RWPE2 (cell line): ENCODE measurements at regions not wholly inside any gene's neighbourhood (a gene's known extent, or its start where the extent isn't known, plus 50 kb on each side); places are given as distances from the start of the nearest gene placed in this dataset.

Experiments used
- ATAC-seq: fragments of 200-7000 bp; cut with Tn5 transposase; 3 replicates; pipeline ENCODE4 v1.9.1; 2021; ENCODE audit warnings: low read depth
- DNase-seq: peaks from one replicate; pipeline ENCODE4 v3.0.0-alpha.2; 2020; ENCODE audit warnings: low spot score
- H3K27ac ChIP-seq: fragments of 450-650 bp; 2 replicates; pipeline ENCODE4 v1.5.1; 2017; ENCODE audit warnings: mild to moderate bottlenecking; ENCODE audit not compliant: poor library complexity, severe bottlenecking
- H3K27me3 ChIP-seq: fragments of 250-450 bp; sonication (Bioruptor Pico); 2 replicates; pipeline ENCODE4 v1.5.1; 2021; ENCODE audit warnings: mild to moderate bottlenecking, moderate library complexity; ENCODE audit not compliant: insufficient read depth, poor library complexity, severe bottlenecking
- H3K36me3 ChIP-seq: fragments of 250-450 bp; sonication (Bioruptor Pico); 2 replicates; pipeline ENCODE4 v1.5.1; 2020; ENCODE audit warnings: low read depth, mild to moderate bottlenecking, moderate library complexity
- H3K4me1 ChIP-seq: fragments of 250-450 bp; sonication (Bioruptor Pico); 2 replicates; pipeline ENCODE4 v1.5.1; 2021; ENCODE audit warnings: mild to moderate bottlenecking, moderate library complexity; ENCODE audit not compliant: insufficient read depth, poor library complexity, severe bottlenecking
- H3K4me3 ChIP-seq: fragments of 250-450 bp; sonication (Bioruptor Pico); 2 replicates; pipeline ENCODE4 v1.5.1; 2021; ENCODE audit warnings: mild to moderate bottlenecking, moderate library complexity; ENCODE audit not compliant: severe bottlenecking
- H3K9me3 ChIP-seq: fragments of 250-450 bp; sonication (Bioruptor Pico); 2 replicates; pipeline ENCODE4 v1.5.1; 2021; ENCODE audit warnings: mild to moderate bottlenecking, moderate library complexity; ENCODE audit not compliant: severe bottlenecking
- TF ChIP-seq, protein P1 (sequence below): fragments of 450-650 bp; IDR thresholded peaks from one replicate; pipeline ENCODE4 v1.5.1; 2017; ENCODE audit warnings: mild to moderate bottlenecking, moderate library complexity; ENCODE audit not compliant: poor library complexity, severe bottlenecking

DNA sequence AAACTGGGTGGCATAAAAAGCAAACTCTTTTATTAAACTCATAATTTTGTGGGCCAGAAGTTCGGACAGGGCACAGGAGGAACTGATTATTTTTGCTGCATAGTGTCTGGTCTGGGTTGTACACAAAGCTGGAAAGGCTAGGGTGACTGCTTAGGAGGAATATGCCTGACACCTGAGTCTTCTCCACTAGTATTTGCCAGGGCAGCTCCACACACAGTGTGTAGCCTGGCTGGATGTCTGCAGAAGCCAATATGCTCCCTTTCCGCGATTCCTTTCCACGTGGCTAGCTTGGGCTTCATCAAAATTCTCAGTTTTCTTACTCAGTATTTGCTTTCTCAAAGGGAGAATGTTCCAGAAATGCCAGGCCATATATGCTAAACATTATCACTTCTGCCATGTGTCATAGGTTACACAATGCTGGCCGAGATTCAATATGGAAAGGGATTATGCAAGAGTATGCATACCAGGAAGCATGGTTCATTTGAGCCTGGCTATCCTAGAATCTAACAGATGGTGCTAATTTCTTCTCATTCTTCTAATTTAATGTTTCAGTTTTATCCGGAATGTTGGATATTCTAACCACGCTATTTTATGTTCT is 142.7 kb upstream of the DOK6 start:
- DNase-seq: no peak
- Histone ChIP-seq H3K27me3 (peaks cover 3% of the 10 kb centered on the region), H3K9me3 (no peaks in the 10 kb centered on the region), H3K27ac (no peak overlapping the region), H3K4me1 (peaks cover 3% of the 10 kb centered on the region), H3K4me3 (no peak overlapping the region), H3K36me3 (no peaks in the 10 kb centered on the region)
- TF ChIP-seq, protein P1, sequence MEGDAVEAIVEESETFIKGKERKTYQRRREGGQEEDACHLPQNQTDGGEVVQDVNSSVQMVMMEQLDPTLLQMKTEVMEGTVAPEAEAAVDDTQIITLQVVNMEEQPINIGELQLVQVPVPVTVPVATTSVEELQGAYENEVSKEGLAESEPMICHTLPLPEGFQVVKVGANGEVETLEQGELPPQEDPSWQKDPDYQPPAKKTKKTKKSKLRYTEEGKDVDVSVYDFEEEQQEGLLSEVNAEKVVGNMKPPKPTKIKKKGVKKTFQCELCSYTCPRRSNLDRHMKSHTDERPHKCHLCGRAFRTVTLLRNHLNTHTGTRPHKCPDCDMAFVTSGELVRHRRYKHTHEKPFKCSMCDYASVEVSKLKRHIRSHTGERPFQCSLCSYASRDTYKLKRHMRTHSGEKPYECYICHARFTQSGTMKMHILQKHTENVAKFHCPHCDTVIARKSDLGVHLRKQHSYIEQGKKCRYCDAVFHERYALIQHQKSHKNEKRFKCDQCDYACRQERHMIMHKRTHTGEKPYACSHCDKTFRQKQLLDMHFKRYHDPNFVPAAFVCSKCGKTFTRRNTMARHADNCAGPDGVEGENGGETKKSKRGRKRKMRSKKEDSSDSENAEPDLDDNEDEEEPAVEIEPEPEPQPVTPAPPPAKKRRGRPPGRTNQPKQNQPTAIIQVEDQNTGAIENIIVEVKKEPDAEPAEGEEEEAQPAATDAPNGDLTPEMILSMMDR: no peak
- peak; percentile 75 for ATAC-seq

DNA sequence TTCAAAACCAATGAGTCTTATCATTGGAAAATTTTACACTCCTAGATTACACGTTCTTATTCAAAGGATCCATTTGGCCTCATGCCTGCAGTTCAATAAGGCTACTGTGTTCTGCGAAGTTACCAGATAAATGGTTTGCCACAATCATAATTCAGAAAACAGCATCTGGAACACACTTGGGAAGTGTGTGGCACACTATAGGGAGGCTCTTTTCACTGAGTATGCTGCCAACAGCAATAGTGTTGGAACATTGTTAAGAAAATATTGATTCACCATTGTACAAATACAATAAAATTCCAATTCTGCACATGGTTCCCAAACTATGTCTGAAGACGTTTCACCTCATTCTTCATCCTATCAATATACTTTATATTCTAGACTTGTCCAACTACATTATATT is 141.4 kb upstream of the DOK6 start:
- H3K27ac ChIP-seq: no peak overlapping the region
- H3K4me1 ChIP-seq: peaks cover 3% of the 10 kb centered on the region
- no peak overlapping the region for H3K4me3 ChIP-seq
- H3K27me3 ChIP-seq: peaks cover 3% of the 10 kb centered on the region
- no peaks in the 10 kb centered on the region for H3K9me3 ChIP-seq
- TF ChIP-seq, protein P1: no peak
- ATAC-seq: no peak
- no peak for DNase-seq
- no peaks in the 10 kb centered on the region for H3K36me3 ChIP-seq

DNA sequence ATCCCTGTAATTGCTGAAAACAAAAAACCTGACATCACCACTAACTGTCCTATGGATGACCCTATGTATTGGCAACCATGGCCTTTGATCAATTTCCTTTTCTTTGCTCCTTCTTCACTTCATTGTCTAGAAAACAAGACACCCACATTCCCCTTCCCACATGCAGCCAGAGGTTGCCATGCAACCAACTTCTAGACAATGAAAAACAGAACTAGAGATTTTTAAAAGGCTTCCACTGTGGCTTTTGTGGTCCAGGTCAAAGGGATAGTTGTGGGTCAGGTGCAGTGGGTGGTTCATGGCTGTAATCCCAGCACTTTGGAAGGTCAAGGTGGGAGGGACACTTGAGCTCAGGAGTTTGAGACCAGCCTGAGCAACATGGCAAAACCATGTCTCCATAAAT is 139.3 kb upstream of the DOK6 start:
- Histone ChIP-seq H3K4me3 (no peak overlapping the region), H3K27me3 (peaks cover 3% of the 10 kb centered on the region), H3K9me3 (no peaks in the 10 kb centered on the region), H3K27ac (no peak overlapping the region), H3K36me3 (no peaks in the 10 kb centered on the region), H3K4me1 (peaks cover 3% of the 10 kb centered on the region)
- DNase-seq (no peak), ATAC-seq (no peak)
- TF ChIP-seq, protein P1: no peak

DNA sequence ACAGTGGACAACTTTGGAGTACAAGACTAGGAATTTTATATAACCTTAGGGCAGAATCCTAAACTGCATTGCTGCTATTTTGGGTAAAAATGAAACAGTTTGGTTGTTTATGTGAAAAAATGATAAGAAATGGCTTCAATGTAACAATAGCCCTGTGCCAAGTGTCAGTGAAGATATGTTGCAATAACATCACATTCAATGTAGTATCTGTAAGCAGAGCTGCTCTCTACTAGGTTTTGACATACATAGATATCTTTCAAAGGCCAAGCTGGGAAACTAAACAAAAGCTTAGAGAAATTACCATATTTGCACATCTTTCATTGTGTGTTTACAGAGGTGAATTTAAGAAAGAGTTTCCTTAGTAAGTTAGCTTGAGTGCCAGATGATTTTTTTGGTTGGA is 135.0 kb upstream of the DOK6 start:
- no peaks in the 10 kb centered on the region for H3K36me3 ChIP-seq
- TF ChIP-seq, protein P1: no peak
- DNase-seq (no peak), ATAC-seq (no peak)
- no peaks in the 10 kb centered on the region for H3K9me3 ChIP-seq
- H3K27me3 ChIP-seq: no peaks in the 10 kb centered on the region
- no peaks in the 10 kb centered on the region for H3K4me1 ChIP-seq
- no peak overlapping the region for H3K27ac ChIP-seq
- no peak overlapping the region for H3K4me3 ChIP-seq

DNA sequence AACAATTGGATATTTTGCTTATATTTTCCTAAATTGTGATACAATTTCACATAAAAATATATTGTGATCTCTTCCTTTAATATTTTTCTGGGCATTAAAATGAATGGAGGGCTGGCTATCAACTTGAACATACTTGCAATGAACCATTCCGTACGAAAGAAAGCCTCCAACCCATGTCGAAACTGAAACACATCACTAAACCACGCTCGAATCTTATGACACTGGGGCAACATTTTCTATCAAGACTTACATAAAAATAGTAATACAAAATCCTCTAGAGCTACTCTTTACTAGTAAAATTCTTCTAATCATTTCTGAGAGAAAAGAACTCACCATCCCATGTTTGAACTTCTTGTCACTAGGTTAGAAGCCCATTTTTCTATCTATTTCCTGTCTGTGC is 132.8 kb upstream of the DOK6 start:
- Histone ChIP-seq H3K4me3 (no peak overlapping the region), H3K9me3 (no peaks in the 10 kb centered on the region), H3K27me3 (no peaks in the 10 kb centered on the region), H3K4me1 (no peaks in the 10 kb centered on the region), H3K36me3 (no peaks in the 10 kb centered on the region), H3K27ac (no peak overlapping the region)
- DNase-seq (no peak), ATAC-seq (no peak)
- TF ChIP-seq, protein P1: no peak
